Heart left ventricle (tissue), 13 donors: ENCODE measurements at regions not wholly inside any gene's neighbourhood (a gene's known extent, or its start where the extent isn't known, plus 50 kb on each side); places are given as distances from the start of the nearest gene placed in this dataset.

Experiments
- CTCF ChIP-seq, 12 donors: fragments of 200-600 bp; sonication (generic) in 4 of 12; IDR thresholded peaks; one replicate each; pipeline versions ENCODE4 v1.5.0 to v1.8.0; 2018 to 2022; ENCODE audit warnings: antibody characterized with exemption in 12 of 12, mild to moderate bottlenecking in 5 of 12
- POLR2A ChIP-seq, 2 donors: fragments of 450-650 bp; IDR thresholded peaks; one replicate each; pipeline ENCODE4 v1.6.1; 2017; ENCODE audit warnings: antibody characterized with exemption in 2 of 2, mild to moderate bottlenecking in 2 of 2, moderate library complexity in 2 of 2
- donor health status: ischemic (EF 13 %, LVEDD 7.1; RV severe dilation, severe dysfunction).
- donor health status: DM: no; HTN: yes; CAD: no.
- donor health status: DM: no; HTN: no; CAD: no.
- donor health status: ischemic (EF 25% LVEDD 6.9; RV normal size, moderate dysfunction).
- donor health status: ischemic (EF 25% LVEDD 5.7; RV mildly dilated, moderate dysfunction).
- donor health status: ischemic (EF 35%, LVEDD 5.7; RV mildly dilated, moderate dysfunction).
- donor health status: nonischemic (EF 11% LVEDD 7.7; RV severe dilation, severe dysfunction).
- donor health status: DM: yes; HTN: yes; CAD: no.
- donor health status: PGD.
- donor health status: ischemic (EF 29% LVEDD 5.4; RV normal size, mild dysfunction).
- donor health status: nonischemic (EF 23%, LVEDD 6.1; RV moderate dilation, normal function).

- no peak for TF ChIP-seq CTCF (IDR thresholded peaks at IDR 0.05)
- no peak for TF ChIP-seq POLR2A (IDR thresholded peaks at IDR 0.05)
Observed at GRCh38 chr2:2805263-2805662, 474.2 kb upstream of the MYT1L start.
